ENCODE measurements at regions not wholly inside any gene's neighbourhood (a gene's known extent, or its start where the extent isn't known, plus 50 kb on each side); places are given as distances from the start of the nearest gene placed in this dataset.

GRCh38 chr17:14016858-14017257, 52.4 kb upstream of the COX10 start:
- no peak for TF ChIP-seq CTCF (IDR thresholded peaks at IDR 0.05; ENCODE audit: extremely low read depth in 1 of 2, insufficient read depth in 1 of 2, low read depth in 1 of 2, low read length in 2 of 2)
- no peak for TF ChIP-seq EZH2 (IDR thresholded peaks at IDR 0.05; ENCODE audit: borderline replicate concordance, low read depth, low read length, severe bottlenecking)
- no peak for TF ChIP-seq POLR2A (IDR thresholded peaks at IDR 0.05; ENCODE audit: low read depth, low read length)

Measured in endothelial cell of umbilical vein (primary cell).